OCI-LY1 (cell line): ENCODE measurements at regions not wholly inside any gene's neighbourhood (a gene's known extent, or its start where the extent isn't known, plus 50 kb on each side); places are given as distances from the start of the nearest gene placed in this dataset.

ENCODE experiments used
- H2AFZ ChIP-seq: fragments of 200-600 bp; sonication (generic), shearing (Covaris generic); 2 replicates; pipeline ENCODE4 v1.6.0; 2014; ENCODE audit warnings: antibody characterized with exemption, mild to moderate bottlenecking, low read length
- H3F3A ChIP-seq: fragments of 200-600 bp; sonication (generic), shearing (Covaris generic); 2 replicates; pipeline ENCODE4 v1.6.0; 2014; ENCODE audit warnings: mild to moderate bottlenecking, antibody characterized with exemption, low read length, moderate library complexity; ENCODE audit not compliant: insufficient read depth
- H3K27ac ChIP-seq: fragments of 200-600 bp; sonication (generic); 2 replicates; pipeline ENCODE4 v1.5.1; 2014; ENCODE audit warnings: low read length, mixed run types, mild to moderate bottlenecking, low read depth; ENCODE audit not compliant: poor library complexity, severe bottlenecking
- H3K27me3 ChIP-seq: fragments of 200-600 bp; sonication (generic); 2 replicates; pipeline ENCODE4 v1.6.0; 2014; ENCODE audit warnings: antibody characterized with exemption, mild to moderate bottlenecking, low read length, moderate library complexity; ENCODE audit not compliant: insufficient read depth
- H3K36me3 ChIP-seq: fragments of 200-600 bp; sonication (generic); 2 replicates; pipeline ENCODE4 v1.6.1; 2014; ENCODE audit warnings: mild to moderate bottlenecking, antibody characterized with exemption, low read length, moderate library complexity, mixed read lengths; ENCODE audit not compliant: insufficient read depth
- H3K4me1 ChIP-seq: fragments of 200-600 bp; sonication (generic); 2 replicates; pipeline ENCODE4 v1.5.1; 2014; ENCODE audit warnings: mild to moderate bottlenecking, low read length, moderate library complexity; ENCODE audit not compliant: insufficient read depth, severe bottlenecking
- H3K4me2 ChIP-seq: fragments of 200-600 bp; sonication (generic), shearing (Covaris generic); 2 replicates; pipeline ENCODE4 v1.6.1; 2014; ENCODE audit warnings: low read length
- H3K4me3 ChIP-seq: fragments of 200-600 bp; sonication (generic); 2 replicates; pipeline ENCODE4 v1.5.1; 2014; ENCODE audit warnings: low read length, low read depth, mild to moderate bottlenecking, mixed read lengths; ENCODE audit not compliant: poor library complexity, severe bottlenecking
- H3K79me2 ChIP-seq: fragments of 200-600 bp; shearing (Covaris generic); 2 replicates; pipeline ENCODE4 v1.6.1; 2016; ENCODE audit warnings: mixed run types, low read length, mixed read lengths; ENCODE audit not compliant: insufficient read depth
- H3K9ac ChIP-seq: fragments of 200-600 bp; sonication (generic), shearing (Covaris generic); 2 replicates; pipeline ENCODE4 v1.6.1; 2014; ENCODE audit warnings: mild to moderate bottlenecking, low read length, mixed read lengths
- H3K9me2 ChIP-seq: fragments of 200-600 bp; sonication (generic), shearing (Covaris generic); 2 replicates; pipeline ENCODE4 v1.6.1; 2014; ENCODE audit warnings: low read depth, mild to moderate bottlenecking, low read length, mixed read lengths
- H3K9me3 ChIP-seq: fragments of 200-600 bp; shearing (Covaris generic); 2 replicates; pipeline ENCODE4 v1.6.1; 2014; ENCODE audit warnings: low read length, mixed read lengths
- H4K20me1 ChIP-seq: fragments of 200-600 bp; sonication (generic), shearing (Covaris generic); 2 replicates; pipeline ENCODE4 v1.6.0; 2016; ENCODE audit warnings: mild to moderate bottlenecking, low read length; ENCODE audit not compliant: insufficient read depth
- EZH2 ChIP-seq: fragments of 200-600 bp; sonication (generic), shearing (Covaris generic); IDR thresholded peaks from 2 replicates; pipeline ENCODE4 v1.8.0; 2017; ENCODE audit warnings: borderline replicate concordance, mixed run types, mild to moderate bottlenecking, antibody characterized with exemption, low read length, moderate library complexity, mixed read lengths
- TF ChIP-seq, protein P1 (sequence below): fragments of 200-600 bp; sonication (generic), shearing (Covaris generic); IDR thresholded peaks from 2 replicates; pipeline ENCODE4 v1.5.1; 2017; ENCODE audit warnings: mild to moderate bottlenecking, antibody characterized with exemption, low read length, moderate library complexity, mixed read lengths

DNA sequence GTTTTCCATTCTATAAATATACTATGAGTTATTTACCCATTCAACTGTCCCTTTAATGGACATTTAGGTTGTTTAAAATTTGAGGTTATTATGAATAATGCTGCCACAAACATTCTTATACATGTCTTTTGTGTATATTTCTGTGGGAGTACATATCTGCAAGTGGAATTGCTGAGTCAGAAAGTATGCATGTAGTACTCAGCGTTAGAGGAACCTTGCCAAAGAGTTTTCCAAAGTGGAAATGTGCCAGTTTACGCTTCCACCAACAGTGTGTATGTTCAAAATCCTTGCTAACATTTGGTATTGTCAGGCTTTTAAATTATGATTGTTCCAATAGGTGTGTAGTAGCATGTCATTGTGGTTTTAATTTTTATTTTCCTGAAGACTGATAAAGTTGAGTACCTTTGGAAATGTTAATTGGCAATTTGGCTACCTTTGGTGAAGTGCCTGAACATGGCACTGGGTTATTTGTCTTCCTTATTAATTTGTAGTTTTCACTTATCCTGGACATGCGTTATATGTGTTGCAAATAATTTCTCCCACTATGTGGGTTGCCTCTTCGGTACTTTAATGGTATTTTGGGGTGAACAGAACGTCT is 341.2 kb downstream of the CD83 start:
- Histone ChIP-seq H3K27me3 (no peaks in the 10 kb centered on the region), H3K4me3 (no peak overlapping the region), H3K79me2 (no peaks in the 10 kb centered on the region), H3F3A (no peaks in the 10 kb centered on the region), H3K4me2 (no peak overlapping the region), H3K4me1 (no peaks in the 10 kb centered on the region), H4K20me1 (no peaks in the 10 kb centered on the region), H3K9me3 (no peaks in the 10 kb centered on the region), H3K27ac (no peak overlapping the region), H3K9me2 (no peaks in the 10 kb centered on the region), H3K9ac (no peak overlapping the region), H2AFZ (no peak overlapping the region), H3K36me3 (no peaks in the 10 kb centered on the region)
- no peak for TF ChIP-seq EZH2
- TF ChIP-seq, protein P1, sequence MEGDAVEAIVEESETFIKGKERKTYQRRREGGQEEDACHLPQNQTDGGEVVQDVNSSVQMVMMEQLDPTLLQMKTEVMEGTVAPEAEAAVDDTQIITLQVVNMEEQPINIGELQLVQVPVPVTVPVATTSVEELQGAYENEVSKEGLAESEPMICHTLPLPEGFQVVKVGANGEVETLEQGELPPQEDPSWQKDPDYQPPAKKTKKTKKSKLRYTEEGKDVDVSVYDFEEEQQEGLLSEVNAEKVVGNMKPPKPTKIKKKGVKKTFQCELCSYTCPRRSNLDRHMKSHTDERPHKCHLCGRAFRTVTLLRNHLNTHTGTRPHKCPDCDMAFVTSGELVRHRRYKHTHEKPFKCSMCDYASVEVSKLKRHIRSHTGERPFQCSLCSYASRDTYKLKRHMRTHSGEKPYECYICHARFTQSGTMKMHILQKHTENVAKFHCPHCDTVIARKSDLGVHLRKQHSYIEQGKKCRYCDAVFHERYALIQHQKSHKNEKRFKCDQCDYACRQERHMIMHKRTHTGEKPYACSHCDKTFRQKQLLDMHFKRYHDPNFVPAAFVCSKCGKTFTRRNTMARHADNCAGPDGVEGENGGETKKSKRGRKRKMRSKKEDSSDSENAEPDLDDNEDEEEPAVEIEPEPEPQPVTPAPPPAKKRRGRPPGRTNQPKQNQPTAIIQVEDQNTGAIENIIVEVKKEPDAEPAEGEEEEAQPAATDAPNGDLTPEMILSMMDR: no peak

DNA sequence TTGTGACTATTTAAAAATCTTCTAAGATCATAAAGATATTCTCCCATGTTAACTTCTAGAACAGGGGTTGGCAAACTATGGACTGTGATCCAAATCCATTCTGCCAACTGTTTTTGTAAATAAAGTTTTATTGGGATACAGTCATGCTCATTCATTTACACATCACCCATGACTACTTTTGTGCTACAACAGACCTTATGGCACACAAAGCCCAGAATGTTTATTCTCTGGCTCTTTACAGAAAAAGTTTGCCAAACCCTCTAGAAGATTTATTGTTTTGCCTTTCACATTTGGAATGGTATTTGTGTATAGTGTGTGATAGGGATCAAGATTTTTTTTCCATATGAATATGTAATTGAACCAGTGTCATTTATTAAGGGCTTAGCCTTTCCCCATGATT is 341.7 kb downstream of the CD83 start:
- no peaks in the 10 kb centered on the region for H3K27me3 ChIP-seq
- H3K9me3 ChIP-seq: no peaks in the 10 kb centered on the region

DNA sequence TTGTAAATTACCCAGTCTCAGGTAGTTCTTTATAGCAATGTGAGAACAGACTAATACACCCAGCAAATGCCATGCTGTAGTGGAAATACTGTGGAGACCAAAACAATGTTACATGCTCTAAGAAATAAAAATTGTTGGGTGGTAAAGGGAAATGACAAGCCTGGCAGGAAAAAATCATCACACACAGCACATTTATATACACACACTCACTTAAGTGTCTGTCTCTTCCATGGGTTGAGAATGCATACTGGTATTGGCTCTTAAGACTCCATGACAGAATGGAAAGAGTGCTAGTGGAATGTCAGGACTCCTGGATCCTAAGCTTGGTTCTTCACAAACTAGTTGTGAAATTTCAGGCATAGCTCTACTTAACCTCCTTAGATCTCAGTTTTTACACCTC is 343.0 kb downstream of the CD83 start:
- Histone ChIP-seq H3K9me3 (no peaks in the 10 kb centered on the region), H3K9me2 (no peaks in the 10 kb centered on the region), H3F3A (no peaks in the 10 kb centered on the region), H3K36me3 (no peaks in the 10 kb centered on the region), H4K20me1 (no peaks in the 10 kb centered on the region), H3K27ac (no peak overlapping the region), H3K27me3 (no peaks in the 10 kb centered on the region), H3K9ac (no peak overlapping the region), H3K4me1 (no peaks in the 10 kb centered on the region), H3K4me3 (no peak overlapping the region), H3K4me2 (no peak overlapping the region), H3K79me2 (no peaks in the 10 kb centered on the region), H2AFZ (no peak overlapping the region)
- TF ChIP-seq, protein P1: no peak
- no peak for TF ChIP-seq EZH2

More for the DNA sequence above, 341.7 kb downstream of the CD83 start:
- no peak for TF ChIP-seq EZH2
- TF ChIP-seq, protein P1: no peak
- no peaks in the 10 kb centered on the region for H3K79me2 ChIP-seq
- no peaks in the 10 kb centered on the region for H4K20me1 ChIP-seq
- H3K4me3 ChIP-seq: no peak overlapping the region
- H3K4me2 ChIP-seq: no peak overlapping the region
- no peaks in the 10 kb centered on the region for H3F3A ChIP-seq
- no peak overlapping the region for H2AFZ ChIP-seq
- no peaks in the 10 kb centered on the region for H3K9me2 ChIP-seq
- no peaks in the 10 kb centered on the region for H3K4me1 ChIP-seq
- no peaks in the 10 kb centered on the region for H3K36me3 ChIP-seq
- H3K9ac ChIP-seq: no peak overlapping the region
- no peak overlapping the region for H3K27ac ChIP-seq
